Karpas-422 (cell line): ENCODE measurements at regions not wholly inside any gene's neighbourhood (a gene's known extent, or its start where the extent isn't known, plus 50 kb on each side); places are given as distances from the start of the nearest gene placed in this dataset.

Experiments used
- DNase-seq: peaks from one replicate; pipeline ENCODE4 v3.0.0-alpha.2; 2015
- H2AFZ ChIP-seq: fragments of 200-600 bp; sonication (generic); 2 replicates; pipeline ENCODE4 v1.6.1; 2014; ENCODE audit warnings: antibody characterized with exemption, low read length, mixed read lengths
- H3K27ac ChIP-seq: fragments of 200-600 bp; sonication (generic); 2 replicates; pipeline ENCODE4 v1.5.1; 2014; ENCODE audit warnings: mild to moderate bottlenecking, low read length, moderate library complexity
- H3K27me3 ChIP-seq: fragments of 200-600 bp; sonication (generic); 2 replicates; pipeline ENCODE4 v1.6.1; 2014; ENCODE audit warnings: low read length, mixed read lengths
- H3K36me3 ChIP-seq: fragments of 200-600 bp; sonication (generic); 2 replicates; pipeline ENCODE4 v1.6.1; 2014; ENCODE audit warnings: low read length, mixed read lengths; ENCODE audit not compliant: insufficient read depth
- H3K4me1 ChIP-seq: fragments of 200-600 bp; sonication (generic); 2 replicates; pipeline ENCODE4 v1.6.1; 2014; ENCODE audit warnings: mild to moderate bottlenecking, low read length, mixed read lengths
- H3K4me2 ChIP-seq: fragments of 200-600 bp; sonication (generic); 2 replicates; pipeline ENCODE4 v1.6.1; 2014; ENCODE audit warnings: low read length, low read depth, mild to moderate bottlenecking; ENCODE audit not compliant: poor library complexity, severe bottlenecking
- H3K4me3 ChIP-seq: fragments of 200-600 bp; sonication (generic); 2 replicates; pipeline ENCODE4 v1.5.1; 2014; ENCODE audit warnings: mild to moderate bottlenecking, antibody characterized with exemption, low read length, mixed read lengths
- H3K79me2 ChIP-seq: fragments of 200-600 bp; sonication (generic); 2 replicates; pipeline ENCODE4 v1.6.1; 2014; ENCODE audit warnings: mild to moderate bottlenecking, low read length, mixed read lengths
- H3K9ac ChIP-seq: fragments of 200-600 bp; sonication (generic); 2 replicates; pipeline ENCODE4 v1.6.0; 2014; ENCODE audit warnings: low read length
- H3K9me2 ChIP-seq: fragments of 200-600 bp; sonication (generic), shearing (Covaris generic); replicated peaks from 2 replicates; pipeline ENCODE4 v1.6.0; 2014; ENCODE audit warnings: mild to moderate bottlenecking, low read length, moderate library complexity; ENCODE audit not compliant: insufficient read depth
- H3K9me3 ChIP-seq: fragments of 300-700, 200-600 bp; sonication (generic); 2 replicates; pipeline ENCODE4 v1.6.1; 2014; ENCODE audit warnings: low read length, mixed read lengths
- H4K20me1 ChIP-seq: fragments of 200-600 bp; sonication (generic); 2 replicates; pipeline ENCODE4 v1.6.1; 2014; ENCODE audit warnings: mild to moderate bottlenecking, antibody characterized with exemption, low read length, low read depth; ENCODE audit not compliant: insufficient read depth

GRCh38 chr4:175062183-175062592 is 144.0 kb downstream of the ADAM29 start:
- H3K9me3 ChIP-seq = no peaks in the 10 kb centered on the region
- no peak overlapping the region for H2AFZ ChIP-seq
- no peak overlapping the region for H3K27ac ChIP-seq
- H3K79me2 ChIP-seq = no peaks in the 10 kb centered on the region
- no peak overlapping the region for H3K9ac ChIP-seq
- no peaks in the 10 kb centered on the region for H3K9me2 ChIP-seq
- no peak overlapping the region for H3K4me2 ChIP-seq
- no peak for DNase-seq
- no peak overlapping the region for H3K4me3 ChIP-seq
- no peaks in the 10 kb centered on the region for H4K20me1 ChIP-seq
- H3K4me1 ChIP-seq = no peaks in the 10 kb centered on the region
- H3K36me3 ChIP-seq = no peaks in the 10 kb centered on the region
- no peaks in the 10 kb centered on the region for H3K27me3 ChIP-seq

- Histone ChIP-seq H3K4me1 (no peaks in the 10 kb centered on the region), H4K20me1 (no peaks in the 10 kb centered on the region), H3K9me3 (no peaks in the 10 kb centered on the region), H3K4me2 (no peak overlapping the region), H3K36me3 (no peaks in the 10 kb centered on the region), H3K27ac (no peak overlapping the region), H3K79me2 (no peaks in the 10 kb centered on the region), H2AFZ (no peak overlapping the region), H3K9ac (no peak overlapping the region), H3K27me3 (no peaks in the 10 kb centered on the region), H3K9me2 (no peaks in the 10 kb centered on the region), H3K4me3 (no peak overlapping the region)
- DNase-seq = no peak
Measured at GRCh38 chr4:175065228-175065627, 147.1 kb downstream of the ADAM29 start.

GRCh38 chr4:175066923-175067627 is 148.9 kb downstream of the ADAM29 start:
- no peak overlapping the region for H3K9ac ChIP-seq
- no peaks in the 10 kb centered on the region for H3K4me1 ChIP-seq
- no peaks in the 10 kb centered on the region for H3K9me3 ChIP-seq
- no peak overlapping the region for H2AFZ ChIP-seq
- no peak overlapping the region for H3K27ac ChIP-seq
- no peak for DNase-seq
- no peaks in the 10 kb centered on the region for H3K79me2 ChIP-seq
- H3K9me2 ChIP-seq = no peaks in the 10 kb centered on the region
- no peaks in the 10 kb centered on the region for H3K36me3 ChIP-seq
- H4K20me1 ChIP-seq = no peaks in the 10 kb centered on the region
- H3K4me2 ChIP-seq = no peak overlapping the region
- no peaks in the 10 kb centered on the region for H3K27me3 ChIP-seq
- H3K4me3 ChIP-seq = no peak overlapping the region

- H3K4me1 ChIP-seq = no peaks in the 10 kb centered on the region
- no peaks in the 10 kb centered on the region for H3K79me2 ChIP-seq
- no peaks in the 10 kb centered on the region for H3K9me3 ChIP-seq
Measured at GRCh38 chr4:175068266-175068665, 150.1 kb downstream of the ADAM29 start.

GRCh38 chr4:175070444-175070843 is 152.3 kb downstream of the ADAM29 start:
- Histone ChIP-seq H3K79me2 (no peaks in the 10 kb centered on the region), H3K4me1 (no peaks in the 10 kb centered on the region), H3K9me3 (no peaks in the 10 kb centered on the region), H3K4me3 (no peak overlapping the region), H3K36me3 (no peaks in the 10 kb centered on the region), H3K27me3 (no peaks in the 10 kb centered on the region), H4K20me1 (no peaks in the 10 kb centered on the region), H3K4me2 (no peak overlapping the region), H3K9me2 (no peaks in the 10 kb centered on the region), H3K9ac (no peak overlapping the region), H2AFZ (no peak overlapping the region), H3K27ac (no peak overlapping the region)
- no peak for DNase-seq

More at GRCh38 chr4:175068266-175068665, 150.1 kb downstream of the ADAM29 start:
- no peaks in the 10 kb centered on the region for H3K36me3 ChIP-seq
- no peak overlapping the region for H3K4me2 ChIP-seq
- H3K27ac ChIP-seq = no peak overlapping the region
- no peak for DNase-seq
- H3K4me3 ChIP-seq = no peak overlapping the region
- H3K9me2 ChIP-seq = no peaks in the 10 kb centered on the region
- no peaks in the 10 kb centered on the region for H4K20me1 ChIP-seq
- no peak overlapping the region for H3K9ac ChIP-seq
- no peaks in the 10 kb centered on the region for H3K27me3 ChIP-seq
- no peak overlapping the region for H2AFZ ChIP-seq

GRCh38 chr4:175071123-175071522 is 153.0 kb downstream of the ADAM29 start:
- no peaks in the 10 kb centered on the region for H3K27me3 ChIP-seq
- H2AFZ ChIP-seq = no peak overlapping the region
- H4K20me1 ChIP-seq = no peaks in the 10 kb centered on the region
- H3K79me2 ChIP-seq = no peaks in the 10 kb centered on the region
- H3K4me2 ChIP-seq = no peak overlapping the region
- H3K27ac ChIP-seq = no peak overlapping the region
- no peaks in the 10 kb centered on the region for H3K4me1 ChIP-seq
- H3K36me3 ChIP-seq = no peaks in the 10 kb centered on the region
- no peak overlapping the region for H3K9ac ChIP-seq
- no peaks in the 10 kb centered on the region for H3K9me2 ChIP-seq
- H3K9me3 ChIP-seq = no peaks in the 10 kb centered on the region
- H3K4me3 ChIP-seq = no peak overlapping the region
- no peak for DNase-seq

GRCh38 chr4:175087145-175087544 is 169.0 kb downstream of the ADAM29 start:
- DNase-seq = no peak
- Histone ChIP-seq H3K79me2 (no peaks in the 10 kb centered on the region), H3K9ac (no peak overlapping the region), H3K4me3 (no peak overlapping the region), H4K20me1 (no peaks in the 10 kb centered on the region), H3K36me3 (no peaks in the 10 kb centered on the region), H3K27me3 (no peaks in the 10 kb centered on the region), H3K9me3 (no peaks in the 10 kb centered on the region), H3K4me1 (no peaks in the 10 kb centered on the region), H3K4me2 (no peak overlapping the region), H3K9me2 (no peaks in the 10 kb centered on the region), H3K27ac (no peak overlapping the region), H2AFZ (no peak overlapping the region)

GRCh38 chr4:175090116-175090515 is 172.0 kb downstream of the ADAM29 start:
- Histone ChIP-seq H3K36me3 (no peaks in the 10 kb centered on the region), H2AFZ (no peak overlapping the region), H3K27me3 (no peaks in the 10 kb centered on the region), H3K27ac (no peak overlapping the region), H4K20me1 (no peaks in the 10 kb centered on the region), H3K4me2 (no peak overlapping the region), H3K4me1 (no peaks in the 10 kb centered on the region), H3K9me3 (no peaks in the 10 kb centered on the region), H3K9ac (no peak overlapping the region), H3K79me2 (no peaks in the 10 kb centered on the region), H3K9me2 (no peaks in the 10 kb centered on the region), H3K4me3 (no peak overlapping the region)
- DNase-seq = no peak
